OCI-LY1 (cell line): ENCODE measurements at regions not wholly inside any gene's neighbourhood (a gene's known extent, or its start where the extent isn't known, plus 50 kb on each side); places are given as distances from the start of the nearest gene placed in this dataset.

Experiments used
- H2AFZ ChIP-seq: fragments of 200-600 bp; sonication (generic), shearing (Covaris generic); 2 replicates; pipeline ENCODE4 v1.6.0; 2014; ENCODE audit warnings: antibody characterized with exemption, mild to moderate bottlenecking, low read length
- H3F3A ChIP-seq: fragments of 200-600 bp; sonication (generic), shearing (Covaris generic); 2 replicates; pipeline ENCODE4 v1.6.0; 2014; ENCODE audit warnings: mild to moderate bottlenecking, antibody characterized with exemption, low read length, moderate library complexity; ENCODE audit not compliant: insufficient read depth
- H3K27ac ChIP-seq: fragments of 200-600 bp; sonication (generic); 2 replicates; pipeline ENCODE4 v1.5.1; 2014; ENCODE audit warnings: low read length, mixed run types, mild to moderate bottlenecking, low read depth; ENCODE audit not compliant: poor library complexity, severe bottlenecking
- H3K27me3 ChIP-seq: fragments of 200-600 bp; sonication (generic); 2 replicates; pipeline ENCODE4 v1.6.0; 2014; ENCODE audit warnings: antibody characterized with exemption, mild to moderate bottlenecking, low read length, moderate library complexity; ENCODE audit not compliant: insufficient read depth
- H3K36me3 ChIP-seq: fragments of 200-600 bp; sonication (generic); 2 replicates; pipeline ENCODE4 v1.6.1; 2014; ENCODE audit warnings: mild to moderate bottlenecking, antibody characterized with exemption, low read length, moderate library complexity, mixed read lengths; ENCODE audit not compliant: insufficient read depth
- H3K4me1 ChIP-seq: fragments of 200-600 bp; sonication (generic); 2 replicates; pipeline ENCODE4 v1.5.1; 2014; ENCODE audit warnings: mild to moderate bottlenecking, low read length, moderate library complexity; ENCODE audit not compliant: insufficient read depth, severe bottlenecking
- H3K4me2 ChIP-seq: fragments of 200-600 bp; sonication (generic), shearing (Covaris generic); 2 replicates; pipeline ENCODE4 v1.6.1; 2014; ENCODE audit warnings: low read length
- H3K4me3 ChIP-seq: fragments of 200-600 bp; sonication (generic); 2 replicates; pipeline ENCODE4 v1.5.1; 2014; ENCODE audit warnings: low read length, low read depth, mild to moderate bottlenecking, mixed read lengths; ENCODE audit not compliant: poor library complexity, severe bottlenecking
- H3K79me2 ChIP-seq: fragments of 200-600 bp; shearing (Covaris generic); 2 replicates; pipeline ENCODE4 v1.6.1; 2016; ENCODE audit warnings: mixed run types, low read length, mixed read lengths; ENCODE audit not compliant: insufficient read depth
- H3K9ac ChIP-seq: fragments of 200-600 bp; sonication (generic), shearing (Covaris generic); 2 replicates; pipeline ENCODE4 v1.6.1; 2014; ENCODE audit warnings: mild to moderate bottlenecking, low read length, mixed read lengths
- H3K9me2 ChIP-seq: fragments of 200-600 bp; sonication (generic), shearing (Covaris generic); 2 replicates; pipeline ENCODE4 v1.6.1; 2014; ENCODE audit warnings: low read depth, mild to moderate bottlenecking, low read length, mixed read lengths
- H3K9me3 ChIP-seq: fragments of 200-600 bp; shearing (Covaris generic); 2 replicates; pipeline ENCODE4 v1.6.1; 2014; ENCODE audit warnings: low read length, mixed read lengths
- H4K20me1 ChIP-seq: fragments of 200-600 bp; sonication (generic), shearing (Covaris generic); 2 replicates; pipeline ENCODE4 v1.6.0; 2016; ENCODE audit warnings: mild to moderate bottlenecking, low read length; ENCODE audit not compliant: insufficient read depth
- EZH2 ChIP-seq: fragments of 200-600 bp; sonication (generic), shearing (Covaris generic); IDR thresholded peaks from 2 replicates; pipeline ENCODE4 v1.8.0; 2017; ENCODE audit warnings: borderline replicate concordance, mixed run types, mild to moderate bottlenecking, antibody characterized with exemption, low read length, moderate library complexity, mixed read lengths
- TF ChIP-seq, protein P1 (sequence below): fragments of 200-600 bp; sonication (generic), shearing (Covaris generic); IDR thresholded peaks from 2 replicates; pipeline ENCODE4 v1.5.1; 2017; ENCODE audit warnings: mild to moderate bottlenecking, antibody characterized with exemption, low read length, moderate library complexity, mixed read lengths

DNA sequence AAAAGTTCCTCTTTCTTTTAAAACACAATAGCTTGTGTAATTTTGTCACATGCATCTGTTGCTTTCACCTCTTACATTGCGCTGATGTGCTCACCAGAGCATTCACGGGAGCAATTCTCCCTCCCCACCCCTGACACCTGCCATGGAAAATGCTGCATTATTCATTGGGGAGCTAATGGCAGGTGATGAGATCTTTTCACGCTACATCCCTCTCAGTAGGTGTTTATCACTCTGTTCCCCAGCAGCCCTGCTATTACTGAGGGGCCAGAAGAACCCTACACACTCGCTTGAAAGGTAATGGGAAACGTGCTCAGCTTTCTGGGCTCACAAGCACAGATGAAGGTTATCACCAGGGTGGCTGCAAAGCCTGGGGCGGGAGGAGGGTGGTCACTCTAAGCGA lies 398.0 kb downstream of the PSAT1 start:
- H3K79me2 ChIP-seq: no peaks in the 10 kb centered on the region
- H3K27me3 ChIP-seq: no peaks in the 10 kb centered on the region
- no peak overlapping the region for H3K4me3 ChIP-seq
- no peaks in the 10 kb centered on the region for H4K20me1 ChIP-seq
- no peaks in the 10 kb centered on the region for H3K9me3 ChIP-seq
- H3K4me2 ChIP-seq: no peak overlapping the region
- no peaks in the 10 kb centered on the region for H3K4me1 ChIP-seq
- H3F3A ChIP-seq: no peaks in the 10 kb centered on the region
- no peak overlapping the region for H3K9ac ChIP-seq
- no peaks in the 10 kb centered on the region for H3K9me2 ChIP-seq
- H3K27ac ChIP-seq: no peak overlapping the region
- TF ChIP-seq, protein P1, sequence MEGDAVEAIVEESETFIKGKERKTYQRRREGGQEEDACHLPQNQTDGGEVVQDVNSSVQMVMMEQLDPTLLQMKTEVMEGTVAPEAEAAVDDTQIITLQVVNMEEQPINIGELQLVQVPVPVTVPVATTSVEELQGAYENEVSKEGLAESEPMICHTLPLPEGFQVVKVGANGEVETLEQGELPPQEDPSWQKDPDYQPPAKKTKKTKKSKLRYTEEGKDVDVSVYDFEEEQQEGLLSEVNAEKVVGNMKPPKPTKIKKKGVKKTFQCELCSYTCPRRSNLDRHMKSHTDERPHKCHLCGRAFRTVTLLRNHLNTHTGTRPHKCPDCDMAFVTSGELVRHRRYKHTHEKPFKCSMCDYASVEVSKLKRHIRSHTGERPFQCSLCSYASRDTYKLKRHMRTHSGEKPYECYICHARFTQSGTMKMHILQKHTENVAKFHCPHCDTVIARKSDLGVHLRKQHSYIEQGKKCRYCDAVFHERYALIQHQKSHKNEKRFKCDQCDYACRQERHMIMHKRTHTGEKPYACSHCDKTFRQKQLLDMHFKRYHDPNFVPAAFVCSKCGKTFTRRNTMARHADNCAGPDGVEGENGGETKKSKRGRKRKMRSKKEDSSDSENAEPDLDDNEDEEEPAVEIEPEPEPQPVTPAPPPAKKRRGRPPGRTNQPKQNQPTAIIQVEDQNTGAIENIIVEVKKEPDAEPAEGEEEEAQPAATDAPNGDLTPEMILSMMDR: no peak
- no peak for TF ChIP-seq EZH2
- H2AFZ ChIP-seq: no peak overlapping the region
- H3K36me3 ChIP-seq: no peaks in the 10 kb centered on the region

DNA sequence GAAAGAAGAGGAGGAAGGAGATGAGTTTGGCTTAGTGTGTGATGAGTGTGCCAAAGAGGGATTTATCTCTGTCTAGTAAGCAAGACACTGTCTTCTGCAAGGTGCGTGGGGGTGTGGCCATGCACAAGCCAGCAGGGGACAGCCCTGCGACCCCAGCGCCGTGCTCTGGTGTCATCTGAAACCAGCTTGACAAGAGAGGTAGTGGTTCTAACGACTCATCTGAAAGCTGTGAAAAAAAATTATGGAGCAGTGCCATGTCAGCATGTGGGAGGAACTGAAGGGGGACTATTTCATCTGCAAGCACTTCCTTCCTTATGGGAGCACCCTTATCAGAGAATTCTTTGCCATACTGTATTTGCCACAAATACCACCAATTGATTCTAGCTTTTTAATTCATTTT lies 398.6 kb downstream of the PSAT1 start:
- Histone ChIP-seq H2AFZ (no peak overlapping the region), H3K4me1 (no peaks in the 10 kb centered on the region), H3F3A (no peaks in the 10 kb centered on the region), H3K27ac (no peak overlapping the region), H3K4me3 (no peak overlapping the region), H4K20me1 (no peaks in the 10 kb centered on the region), H3K36me3 (no peaks in the 10 kb centered on the region), H3K27me3 (no peaks in the 10 kb centered on the region), H3K79me2 (no peaks in the 10 kb centered on the region), H3K9me3 (no peaks in the 10 kb centered on the region), H3K9me2 (no peaks in the 10 kb centered on the region), H3K9ac (no peak overlapping the region), H3K4me2 (no peak overlapping the region)
- TF ChIP-seq, protein P1: no peak
- no peak for TF ChIP-seq EZH2

DNA sequence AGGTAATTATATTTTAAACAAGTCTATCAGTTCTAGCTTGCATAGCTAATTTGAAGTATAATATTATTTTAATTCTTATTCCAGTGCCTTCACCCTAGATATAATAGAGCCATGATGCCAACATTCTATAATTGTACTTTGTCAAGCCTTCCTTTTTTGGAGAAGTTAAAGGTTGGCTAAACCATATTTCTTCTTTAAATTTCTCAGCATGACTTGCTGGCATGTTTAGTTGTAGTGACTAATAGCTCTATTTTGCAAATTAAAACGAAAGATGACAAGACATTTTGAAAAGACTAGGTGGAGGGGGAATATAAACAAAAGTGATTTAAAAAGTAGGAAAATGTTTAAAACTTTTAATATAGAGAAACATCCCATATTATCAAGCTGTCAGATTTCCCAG lies 400.7 kb downstream of the PSAT1 start:
- Histone ChIP-seq H3K27me3 (no peaks in the 10 kb centered on the region), H3K9me2 (no peaks in the 10 kb centered on the region), H4K20me1 (no peaks in the 10 kb centered on the region), H3K36me3 (no peaks in the 10 kb centered on the region), H3K9me3 (no peaks in the 10 kb centered on the region), H3K4me3 (no peak overlapping the region), H2AFZ (no peak overlapping the region), H3K4me2 (no peak overlapping the region), H3K79me2 (no peaks in the 10 kb centered on the region), H3F3A (no peaks in the 10 kb centered on the region), H3K4me1 (no peaks in the 10 kb centered on the region), H3K9ac (no peak overlapping the region), H3K27ac (no peak overlapping the region)
- TF ChIP-seq, protein P1: no peak
- TF ChIP-seq EZH2: no peak
